Tongue (tissue), 1 donor: ENCODE measurements at regions not wholly inside any gene's neighbourhood (a gene's known extent, or its start where the extent isn't known, plus 50 kb on each side); places are given as distances from the start of the nearest gene placed in this dataset.

ENCODE experiments used
- DNase-seq: peaks from one replicate; pipeline ENCODE4 v3.0.0-alpha.2; 2015

DNA sequence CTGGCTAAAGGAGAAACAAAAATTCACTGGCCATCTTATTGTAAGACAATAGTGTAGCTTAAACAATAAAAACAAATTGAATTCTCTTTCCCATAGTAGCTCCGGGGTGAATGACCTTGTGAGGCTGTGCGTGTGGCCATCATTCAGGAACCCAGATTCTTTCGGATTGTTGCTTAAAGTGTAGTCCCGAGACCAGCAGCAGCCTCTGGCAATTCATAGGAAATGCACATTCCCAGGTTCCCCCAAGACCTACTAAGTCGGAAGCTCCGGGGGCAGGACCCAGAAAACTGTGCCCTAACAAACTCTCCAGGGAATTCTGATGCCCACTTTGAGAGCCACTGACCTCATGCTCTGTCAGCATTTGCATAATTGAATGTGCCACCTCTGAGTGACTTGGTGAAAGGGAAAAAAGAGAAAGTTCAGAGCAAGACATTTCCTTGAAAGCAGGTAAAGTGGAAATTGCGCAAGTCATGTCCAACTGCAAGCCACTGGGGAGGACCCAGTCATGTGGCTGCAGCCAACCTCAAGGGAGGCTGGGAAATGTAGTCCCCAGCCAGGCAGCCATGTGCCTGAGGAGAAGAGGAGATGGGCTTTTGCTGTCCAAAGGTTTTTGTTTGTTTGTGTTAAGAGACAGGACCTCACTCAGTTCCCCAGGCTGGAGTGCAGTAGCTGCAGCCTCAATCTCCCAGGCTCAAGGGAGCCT, 50.7 kb upstream of the PNMA8B start:
- DNase-seq = peak; percentile 40

DNA sequence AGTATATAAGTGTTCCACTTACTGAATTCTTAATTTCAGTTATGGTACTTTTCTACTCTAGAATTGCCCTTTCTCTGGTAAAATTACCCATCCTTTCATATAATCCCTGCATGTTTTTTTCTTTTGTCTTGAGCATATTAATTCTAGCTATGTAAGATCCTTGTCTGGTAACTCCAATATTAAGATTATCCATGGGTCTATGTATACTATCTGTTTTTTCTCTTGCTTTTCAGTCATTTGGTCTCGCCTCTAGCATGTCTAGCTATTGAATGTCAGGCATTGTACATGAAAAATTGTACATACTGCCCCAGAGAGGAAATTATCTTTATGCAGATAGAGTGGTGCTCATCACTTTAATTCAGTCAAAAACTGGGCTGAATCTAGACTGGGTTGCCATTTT, 50.4 kb upstream of the CALM3 start:
- DNase-seq = no peak

DNA sequence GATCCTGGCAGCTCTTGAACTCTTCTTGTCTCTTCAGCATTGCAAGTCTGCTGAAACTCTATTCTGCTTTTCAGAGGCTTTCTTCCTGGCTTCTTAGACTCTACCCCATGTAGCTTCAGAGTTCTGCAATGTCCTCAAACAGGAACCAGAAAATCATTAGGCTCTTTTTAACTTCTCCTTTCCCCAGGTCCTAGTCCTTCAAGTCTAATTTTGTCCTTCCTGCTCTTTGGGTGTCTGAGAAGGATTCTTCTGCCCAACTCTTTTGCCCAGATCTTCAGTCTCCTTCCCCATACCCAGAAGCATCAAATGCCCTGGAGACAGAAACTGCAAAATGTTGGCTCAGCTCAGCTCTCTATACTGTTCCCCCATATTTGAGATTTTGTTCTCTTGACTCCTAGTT, 50.0 kb upstream of the CALM3 start:
- no peak for DNase-seq
